B cell (primary cell): ENCODE measurements at regions not wholly inside any gene's neighbourhood (a gene's known extent, or its start where the extent isn't known, plus 50 kb on each side); places are given as distances from the start of the nearest gene placed in this dataset.
A peak's percentile ranks its signal among the peaks of the same experiment; 100 is the strongest.

ENCODE experiments used
- ATAC-seq: fragments of 200-7000 bp; cut with Tn5 transposase; one replicate; pipeline ENCODE4 v1.10.0; 2021; ENCODE audit warnings: low read depth, mild to moderate bottlenecking, moderate number of reproducible peaks, moderate library complexity
- CTCF ChIA-PET: fragments of 350-600 bp; sonication (Branson Sonifier 250); formaldehyde crosslinking; loops from one replicate; lab custom pipeline; 2021; ENCODE audit warnings: antibody characterized with exemption, inconsistent platforms; lab: Charles Lee
- POLR2A ChIA-PET: fragments of 350-600 bp; sonication (Branson Sonifier 250); formaldehyde crosslinking; loops from one replicate; lab custom pipeline; 2021; ENCODE audit warnings: antibody characterized with exemption; lab: Charles Lee
- DNase-seq: peaks from one replicate; pipeline ENCODE4 v3.0.0; 2013
- H2AFZ ChIP-seq: 2 replicates; pipeline ENCODE4 v1.6.1; 2012; ENCODE audit warnings: mild to moderate bottlenecking, low read depth, low read length; ENCODE audit not compliant: insufficient read depth, poor library complexity, severe bottlenecking
- H3K27ac ChIP-seq, 2 donors: 1 replicate in 1 of 2; 2 replicates in 1 of 2; pipeline ENCODE4 v1.5.1; 2012 to 2013; ENCODE audit warnings: low read length in 2 of 2, mild to moderate bottlenecking in 2 of 2, moderate library complexity in 1 of 2
- H3K27me3 ChIP-seq, 4 experiments: fragments of 200-600 bp in 1 of 4; sonication (generic) in 1 of 4; replicated peaks in 1 of 4; 1 replicate in 2 of 4; 2 replicates in 2 of 4; pipeline versions ENCODE4 v1.6.1 to v1.7.0; 2013 to 2016; ENCODE audit warnings: low read length in 3 of 4, mild to moderate bottlenecking in 2 of 4, mixed read lengths in 1 of 4, moderate library complexity in 1 of 4; ENCODE audit not compliant: insufficient read depth in 4 of 4, control insufficient read depth in 3 of 4; ENCODE audit errors: control extremely low read depth in 1 of 4
- H3K36me3 ChIP-seq, 2 experiments: replicated peaks in 1 of 2; 1 replicate in 1 of 2; 2 replicates in 1 of 2; pipeline versions ENCODE4 v1.6.1 to v1.7.1; 2013; ENCODE audit warnings: low read length in 1 of 2; ENCODE audit not compliant: insufficient read depth in 2 of 2, control insufficient read depth in 1 of 2; ENCODE audit errors: control extremely low read depth in 1 of 2, extremely low read depth in 1 of 2
- H3K4me1 ChIP-seq, 2 donors: fragments of 200-600 bp in 1 of 2; sonication (generic) in 1 of 2; 1 replicate in 1 of 2; 2 replicates in 1 of 2; pipeline versions ENCODE4 v1.5.1 to v1.6.1; 2013 to 2017; ENCODE audit warnings: low read length in 2 of 2; ENCODE audit not compliant: control insufficient read depth in 2 of 2, insufficient read depth in 2 of 2
- H3K4me2 ChIP-seq: replicated peaks from 2 replicates; pipeline ENCODE3; 2012; ENCODE audit warnings: mild to moderate bottlenecking, low read depth, low read length; ENCODE audit not compliant: poor library complexity, severe bottlenecking
- H3K4me3 ChIP-seq, 5 experiments: fragments of 200-600 bp in 1 of 5; sonication (generic) in 1 of 5; 1 replicate in 3 of 5; 2 replicates in 2 of 5; pipeline versions ENCODE4 v1.5.1 to v1.7.0; 2011 to 2016; ENCODE audit warnings: low read length in 4 of 5, mild to moderate bottlenecking in 4 of 5, low read depth in 2 of 5, control low read depth in 1 of 5, moderate library complexity in 1 of 5; ENCODE audit not compliant: insufficient read depth in 1 of 5; ENCODE audit errors: control extremely low read depth in 1 of 5, extremely low read depth in 1 of 5
- H3K79me2 ChIP-seq: fragments of 200-600 bp; sonication (generic); one replicate; pipeline ENCODE4 v1.6.0; 2016; ENCODE audit warnings: low read length; ENCODE audit not compliant: control insufficient read depth, insufficient read depth
- H3K9ac ChIP-seq: fragments of 200-600 bp; sonication (generic); 2 replicates; pipeline ENCODE4 v1.6.1; 2017; ENCODE audit warnings: mild to moderate bottlenecking, low read length, moderate library complexity
- H3K9me3 ChIP-seq, 3 donors: one replicate each; pipeline versions ENCODE4 v1.6.1 to v1.7.1; 2013; ENCODE audit warnings: low read length in 2 of 3; ENCODE audit not compliant: control insufficient read depth in 2 of 3, insufficient read depth in 1 of 3; ENCODE audit errors: control extremely low read depth in 1 of 3
- H4K20me1 ChIP-seq: 2 replicates; pipeline ENCODE4 v1.6.0; 2012; ENCODE audit warnings: mild to moderate bottlenecking, low read length; ENCODE audit not compliant: insufficient read depth, control insufficient read depth, poor library complexity, severe bottlenecking
- H3K27ac Mint-ChIP-seq: one replicate; pipeline ENCODE4 v1.8.0; 2021; ENCODE audit warnings: mixed read lengths
- H3K27me3 Mint-ChIP-seq: one replicate; pipeline ENCODE4 v1.8.0; 2021; ENCODE audit warnings: mixed read lengths
- H3K4me1 Mint-ChIP-seq: one replicate; pipeline ENCODE4 v1.8.0; 2021; ENCODE audit warnings: mixed read lengths
- H3K4me3 Mint-ChIP-seq: one replicate; pipeline ENCODE4 v1.8.0; 2021; ENCODE audit warnings: mixed read lengths
- H3K9me3 Mint-ChIP-seq: one replicate; pipeline ENCODE4 v1.8.0; 2022; ENCODE audit warnings: mixed read lengths; ENCODE audit not compliant: insufficient read depth
- EZH2 ChIP-seq: IDR thresholded peaks from 2 replicates; pipeline ENCODE4 v1.6.1; 2012; ENCODE audit warnings: borderline replicate concordance, low read depth, mild to moderate bottlenecking, moderate library complexity, low read length; ENCODE audit not compliant: insufficient read depth, poor library complexity, severe bottlenecking
- WGBS: methylation state at CpG from one replicate; pipeline ENCODE4 v1.1.5; 2013; ENCODE audit warnings: missing lambda C conversion rate; ENCODE audit not compliant: insufficient coverage; 5-methylcytosine and 5-hydroxymethylcytosine counted together
- intact Hi-C: fragments of 100-400 bp; cut with micrococcal nuclease; formaldehyde crosslinking; loops from one replicate; pipeline ENCODE4 v1.10.0; 2022
- TF ChIP-seq, protein P1 (sequence below): fragments of 200-600 bp; IDR thresholded peaks from one replicate; pipeline ENCODE4 v1.8.0; 2022; ENCODE audit warnings: antibody characterized with exemption, mild to moderate bottlenecking

DNA sequence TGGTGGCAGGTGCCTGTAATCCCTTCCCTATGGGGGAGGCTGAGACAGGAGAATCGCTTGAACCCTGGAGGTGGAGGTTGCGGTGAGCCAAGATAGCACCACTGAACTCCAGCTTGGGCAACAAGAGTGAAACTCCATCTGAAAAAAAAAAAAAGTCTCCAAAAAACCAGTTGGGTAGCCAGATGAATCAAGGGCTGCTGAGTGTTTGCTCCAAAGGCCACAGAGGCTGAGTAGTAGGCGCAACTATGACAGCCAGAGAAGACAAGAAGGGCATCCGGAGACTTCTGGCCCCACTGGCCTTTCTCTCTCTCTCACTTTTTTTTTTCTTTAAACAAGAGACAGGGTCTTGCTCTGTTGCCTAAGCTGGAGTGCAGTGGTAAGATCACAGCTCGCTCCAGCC lies 131.8 kb downstream of the SMAD6 start:
- 68% methylated on average over 4 of the region's 5 CpGs for WGBS
- Histone ChIP-seq H3K4me2 (peak overlapping the region; percentile 70), H3K9me3 (peaks cover 0 to 22% (median 7%) of the 10 kb centered on the region in 3 donors), H3K36me3 (no peaks in the 10 kb centered on the region), H3K4me3 (peak overlapping the region in 1 of 5 experiments; percentile 40), H4K20me1 (no peaks in the 10 kb centered on the region), H3K4me1 (peaks cover 34 to 44% of the 10 kb centered on the region in 2 donors), H3K79me2 (no peaks in the 10 kb centered on the region), H3K27ac (peak overlapping the region; percentile 45 to 71), H3K9ac (peak overlapping the region; percentile 25), H2AFZ (no peak overlapping the region), H3K27me3 (no peaks in the 10 kb centered on the region)
- CTCF ChIA-PET = interaction anchor here (0.5 to 8.2 kb wide), 8 partner anchors 12 to 215 kb away, joined by 3 to 80 read pairs (median 4); no protein-coding TSS in a partner anchor
- POLR2A ChIA-PET = no interaction called here
- peaks cover 40% of the 10 kb centered on the region for H3K4me1 Mint-ChIP-seq
- H3K4me3 Mint-ChIP-seq = peak overlapping the region; percentile 63
- ATAC-seq = no peak
- no peak for DNase-seq
- intact Hi-C loops = loop anchor here (10.0 kb wide), 1 partner anchor 129 kb away; the partner anchor contains the start of gene SMAD6
- H3K9me3 Mint-ChIP-seq = no peaks in the 10 kb centered on the region
- no peak for TF ChIP-seq EZH2
- TF ChIP-seq, protein P1, sequence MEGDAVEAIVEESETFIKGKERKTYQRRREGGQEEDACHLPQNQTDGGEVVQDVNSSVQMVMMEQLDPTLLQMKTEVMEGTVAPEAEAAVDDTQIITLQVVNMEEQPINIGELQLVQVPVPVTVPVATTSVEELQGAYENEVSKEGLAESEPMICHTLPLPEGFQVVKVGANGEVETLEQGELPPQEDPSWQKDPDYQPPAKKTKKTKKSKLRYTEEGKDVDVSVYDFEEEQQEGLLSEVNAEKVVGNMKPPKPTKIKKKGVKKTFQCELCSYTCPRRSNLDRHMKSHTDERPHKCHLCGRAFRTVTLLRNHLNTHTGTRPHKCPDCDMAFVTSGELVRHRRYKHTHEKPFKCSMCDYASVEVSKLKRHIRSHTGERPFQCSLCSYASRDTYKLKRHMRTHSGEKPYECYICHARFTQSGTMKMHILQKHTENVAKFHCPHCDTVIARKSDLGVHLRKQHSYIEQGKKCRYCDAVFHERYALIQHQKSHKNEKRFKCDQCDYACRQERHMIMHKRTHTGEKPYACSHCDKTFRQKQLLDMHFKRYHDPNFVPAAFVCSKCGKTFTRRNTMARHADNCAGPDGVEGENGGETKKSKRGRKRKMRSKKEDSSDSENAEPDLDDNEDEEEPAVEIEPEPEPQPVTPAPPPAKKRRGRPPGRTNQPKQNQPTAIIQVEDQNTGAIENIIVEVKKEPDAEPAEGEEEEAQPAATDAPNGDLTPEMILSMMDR = no peak
- H3K27me3 Mint-ChIP-seq = no peaks in the 10 kb centered on the region
- peak overlapping the region; percentile 96 for H3K27ac Mint-ChIP-seq
